H1 (cell line): ENCODE measurements at regions not wholly inside any gene's neighbourhood (a gene's known extent, or its start where the extent isn't known, plus 50 kb on each side); places are given as distances from the start of the nearest gene placed in this dataset.

ENCODE experiments used
- CTCF ChIA-PET: fragments of 300-600 bp; sonication (Branson Sonifier 250); formaldehyde crosslinking; loops from one replicate; lab custom pipeline; 2021; ENCODE audit not compliant: partially characterized antibody; lab: Charles Lee
- POLR2A ChIA-PET: fragments of 300-600 bp; sonication (Branson Sonifier 250); formaldehyde crosslinking; loops from one replicate; lab custom pipeline; 2021; ENCODE audit warnings: inconsistent platforms; ENCODE audit not compliant: partially characterized antibody; lab: Charles Lee
- DNase-seq, 2 experiments: peaks; one replicate each; pipeline versions ENCODE4 v3.0.0 to v3.0.0-alpha.2; 2010 to 2022; ENCODE audit warnings: low spot score in 2 of 2, low read depth in 1 of 2, mixed read lengths in 1 of 2
- FAIRE-seq: peaks from 2 replicates; lab custom pipeline; 2011; peaks lifted over from hg19 to GRCh38; lab: Jason Lieb, UNC
- H2AFZ ChIP-seq: 2 replicates; pipeline ENCODE4 v1.8.1; 2012; ENCODE audit warnings: low read length, inconsistent platforms
- H2AK5ac ChIP-seq: 2 replicates; pipeline ENCODE4 v1.6.1; 2013; ENCODE audit warnings: low read depth, low read length
- H2BK120ac ChIP-seq: replicated peaks from 2 replicates; pipeline ENCODE3; 2013; ENCODE audit warnings: low read depth, low read length, inconsistent platforms
- H2BK12ac ChIP-seq: 2 replicates; pipeline ENCODE4 v1.6.1; 2013; ENCODE audit warnings: low read depth, low read length
- H2BK15ac ChIP-seq: 2 replicates; pipeline ENCODE4 v1.6.1; 2013; ENCODE audit warnings: low read length
- H2BK20ac ChIP-seq: 2 replicates; pipeline ENCODE4 v1.6.1; 2013; ENCODE audit warnings: low read length
- H2BK5ac ChIP-seq: 2 replicates; pipeline ENCODE4 v1.6.1; 2013; ENCODE audit warnings: low read depth, low read length
- H3K14ac ChIP-seq: 2 replicates; pipeline ENCODE4 v1.6.1; 2013; ENCODE audit warnings: inconsistent platforms; ENCODE audit not compliant: insufficient read length
- H3K18ac ChIP-seq: 2 replicates; pipeline ENCODE4 v1.6.1; 2013; ENCODE audit warnings: low read length; ENCODE audit errors: extremely low read depth
- H3K23ac ChIP-seq: 2 replicates; pipeline ENCODE4 v1.6.1; 2013; ENCODE audit warnings: inconsistent platforms; ENCODE audit not compliant: insufficient read length
- H3K23me2 ChIP-seq: 2 replicates; pipeline ENCODE4 v1.6.1; 2013; ENCODE audit warnings: low read depth, low read length
- H3K27ac ChIP-seq: 2 replicates; pipeline ENCODE4 v1.6.1; 2011; ENCODE audit warnings: low read depth, low read length, inconsistent platforms
- H3K27me3 ChIP-seq, 4 experiments: replicated peaks in 1 of 4; 1 replicate in 1 of 4; 2 replicates in 3 of 4; pipeline versions ENCODE4 v1.6.1 to v1.8.1; 2011 to 2013; ENCODE audit warnings: low read length in 3 of 4, mild to moderate bottlenecking in 3 of 4, inconsistent platforms in 2 of 4, mixed read lengths in 2 of 4, moderate library complexity in 1 of 4; ENCODE audit not compliant: control insufficient read depth in 3 of 4, insufficient read depth in 3 of 4; ENCODE audit errors: extremely low read depth in 1 of 4
- H3K36me3 ChIP-seq, 4 experiments: 2 replicates each; pipeline versions ENCODE4 v1.6.1 to v1.8.1; 2011 to 2013; ENCODE audit warnings: mild to moderate bottlenecking in 4 of 4, low read length in 3 of 4, moderate library complexity in 2 of 4, control low read depth in 1 of 4, inconsistent platforms in 1 of 4; ENCODE audit not compliant: insufficient read depth in 4 of 4, control insufficient read depth in 2 of 4
- H3K4ac ChIP-seq: replicated peaks from 2 replicates; pipeline ENCODE3; 2013; ENCODE audit warnings: low read length, low read depth, mixed read lengths, inconsistent platforms; ENCODE audit not compliant: insufficient read length
- H3K4me1 ChIP-seq, 4 experiments: replicated peaks in 1 of 4; 1 replicate in 1 of 4; 2 replicates in 3 of 4; pipeline versions ENCODE4 v1.6.1 to v1.8.1; 2011 to 2013; ENCODE audit warnings: low read length in 3 of 4, inconsistent platforms in 2 of 4, mixed read lengths in 1 of 4; ENCODE audit not compliant: insufficient read depth in 4 of 4, control insufficient read depth in 3 of 4
- H3K4me2 ChIP-seq, 2 experiments: 2 replicates each; pipeline versions ENCODE4 v1.6.1 to v1.8.1; 2011 to 2013; ENCODE audit warnings: low read depth in 2 of 2, low read length in 2 of 2, control low read depth in 1 of 2, inconsistent platforms in 1 of 2, mild to moderate bottlenecking in 1 of 2; ENCODE audit not compliant: insufficient read depth in 1 of 2
- H3K4me3 ChIP-seq, 4 experiments: fragments of 200-600, 300-600 bp in 1 of 4; sonication (generic), shearing (Covaris generic), sonication (Bioruptor Twin) in 1 of 4; 2 replicates each; pipeline versions ENCODE4 v1.5.1 to v1.8.1; 2011 to 2016; ENCODE audit warnings: low read length in 4 of 4, low read depth in 3 of 4, control low read depth in 2 of 4, inconsistent platforms in 2 of 4, mild to moderate bottlenecking in 2 of 4, mixed read lengths in 1 of 4, moderate library complexity in 1 of 4; ENCODE audit not compliant: insufficient read depth in 2 of 4; ENCODE audit errors: extremely low read depth in 1 of 4
- H3K56ac ChIP-seq: replicated peaks from 2 replicates; pipeline ENCODE3; 2013; ENCODE audit warnings: low read depth, mild to moderate bottlenecking, mixed read lengths, low read length, inconsistent platforms; ENCODE audit not compliant: insufficient read length
- H3K79me1 ChIP-seq: 2 replicates; pipeline ENCODE4 v1.6.1; 2013; ENCODE audit warnings: low read depth, low read length, control low read depth
- H3K79me2 ChIP-seq, 2 experiments: 2 replicates each; pipeline versions ENCODE4 v1.6.1 to v1.8.1; 2012 to 2013; ENCODE audit warnings: low read length in 2 of 2, mild to moderate bottlenecking in 2 of 2, inconsistent platforms in 1 of 2; ENCODE audit not compliant: insufficient read depth in 2 of 2, control insufficient read depth in 1 of 2
- H3K9ac ChIP-seq, 4 experiments: replicated peaks in 1 of 4; 1 replicate in 1 of 4; 2 replicates in 3 of 4; pipeline versions ENCODE4 v1.6.1 to v1.8.1; 2011 to 2013; ENCODE audit warnings: low read depth in 3 of 4, low read length in 3 of 4, control low read depth in 2 of 4, mild to moderate bottlenecking in 2 of 4, moderate library complexity in 2 of 4, inconsistent platforms in 1 of 4; ENCODE audit errors: extremely low read depth in 1 of 4
- H3K9me3 ChIP-seq, 2 experiments: 2 replicates each; pipeline versions ENCODE4 v1.6.1 to v1.8.1; 2012 to 2013; ENCODE audit warnings: mild to moderate bottlenecking in 2 of 2, moderate library complexity in 2 of 2, control low read depth in 1 of 2, inconsistent platforms in 1 of 2, low read depth in 1 of 2, low read length in 1 of 2, mixed read lengths in 1 of 2; ENCODE audit not compliant: insufficient read depth in 2 of 2
- H4K20me1 ChIP-seq, 2 experiments: replicated peaks in 1 of 2; 2 replicates each; pipeline versions ENCODE3 to v1.8.1; 2011 to 2013; ENCODE audit warnings: inconsistent platforms in 2 of 2, low read length in 2 of 2, mild to moderate bottlenecking in 1 of 2; ENCODE audit not compliant: insufficient read depth in 2 of 2, control insufficient read depth in 1 of 2
- H4K5ac ChIP-seq: 2 replicates; pipeline ENCODE4 v1.6.1; 2013; ENCODE audit warnings: low read length, low read depth, mixed read lengths, inconsistent platforms; ENCODE audit not compliant: insufficient read length
- H4K8ac ChIP-seq: 2 replicates; pipeline ENCODE4 v1.8.0; 2013; ENCODE audit warnings: mild to moderate bottlenecking, moderate library complexity, low read length, inconsistent platforms; ENCODE audit not compliant: insufficient read depth; ENCODE audit errors: extremely low read depth
- H4K91ac ChIP-seq: replicated peaks from 2 replicates; pipeline ENCODE3; 2013; ENCODE audit warnings: low read length, mixed read lengths, inconsistent platforms; ENCODE audit not compliant: insufficient read length
- ASH2L ChIP-seq: fragments of 200-600, 300-600 bp; sonication (generic); IDR thresholded peaks from one replicate; pipeline ENCODE4 v1.7.1; 2017; ENCODE audit warnings: low read length
- BCL11A ChIP-seq, 2 experiments: IDR thresholded peaks; one replicate each; pipeline ENCODE4 v1.6.1; 2011; ENCODE audit warnings: low read depth in 2 of 2, low read length in 2 of 2, mild to moderate bottlenecking in 2 of 2
- CREB1 ChIP-seq: IDR thresholded peaks from 2 replicates; pipeline ENCODE4 v1.6.1; 2012; ENCODE audit warnings: inconsistent platforms
- HDAC2 ChIP-seq, 2 experiments: fragments of 300-600 bp in 1 of 2; sonication (generic) in 1 of 2; IDR thresholded peaks; 2 replicates each; pipeline ENCODE4 v1.6.1; 2011 to 2012; ENCODE audit warnings: low read depth in 2 of 2, low read length in 2 of 2, mild to moderate bottlenecking in 2 of 2, moderate library complexity in 2 of 2, borderline replicate concordance in 1 of 2, inconsistent platforms in 1 of 2
- JUND ChIP-seq: IDR thresholded peaks from 2 replicates; pipeline ENCODE4 v1.6.1; 2011; ENCODE audit warnings: mild to moderate bottlenecking, improper control_type of control experiment, low read length
- KDM1A ChIP-seq: fragments of 200-600, 300-600 bp; sonication (generic); IDR thresholded peaks from 2 replicates; pipeline ENCODE4 v1.7.1; 2016; ENCODE audit warnings: mild to moderate bottlenecking, low read length, borderline replicate concordance
- RXRA ChIP-seq: IDR thresholded peaks from 2 replicates; pipeline ENCODE4 v1.6.1; 2011; ENCODE audit warnings: low read depth, mild to moderate bottlenecking, low read length, moderate library complexity; ENCODE audit not compliant: insufficient read depth
- SAP30 ChIP-seq: fragments of 300-600 bp; sonication (generic); IDR thresholded peaks from 2 replicates; pipeline ENCODE4 v1.7.1; 2012; ENCODE audit warnings: low read length, moderate library complexity, mild to moderate bottlenecking, inconsistent platforms; ENCODE audit not compliant: insufficient read depth, insufficient replicate concordance
- SIX5 ChIP-seq: IDR thresholded peaks from 2 replicates; pipeline ENCODE4 v1.6.1; 2011; ENCODE audit warnings: mild to moderate bottlenecking, low read depth, low read length
- SP4 ChIP-seq: IDR thresholded peaks from 2 replicates; pipeline ENCODE4 v1.6.1; 2012; ENCODE audit warnings: low read length, inconsistent platforms
- TAF7 ChIP-seq: optimal IDR thresholded peaks from 2 replicates; pipeline ENCODE3; 2011; ENCODE audit warnings: low read depth, mild to moderate bottlenecking, inconsistent platforms, low read length, moderate library complexity, borderline replicate concordance
- TEAD4 ChIP-seq: IDR thresholded peaks from 2 replicates; pipeline ENCODE4 v1.6.1; 2012; ENCODE audit warnings: low read depth, low read length, inconsistent platforms, mixed read lengths
- YY1 ChIP-seq: IDR thresholded peaks from 2 replicates; pipeline ENCODE4 v1.6.1; 2011; ENCODE audit warnings: low read depth, mild to moderate bottlenecking, low read length
- WGBS, 2 experiments: shearing (Covaris generic) in 1 of 2; methylation state at CpG; one replicate each; pipeline versions ENCODE4 v1.1.6 to v1.1.7; 2013 to 2015; ENCODE audit warnings: low lambda C conversion rate in 2 of 2, mixed read lengths in 2 of 2, inconsistent platforms in 1 of 2, low coverage in 1 of 2, missing lambda C conversion rate in 1 of 2; ENCODE audit not compliant: insufficient replicate concordance in 2 of 2, insufficient coverage in 1 of 2, insufficient read length in 1 of 2; ENCODE audit errors: extremely low coverage in 1 of 2, missing lambda C conversion rate in 1 of 2; 5-methylcytosine and 5-hydroxymethylcytosine counted together

DNA sequence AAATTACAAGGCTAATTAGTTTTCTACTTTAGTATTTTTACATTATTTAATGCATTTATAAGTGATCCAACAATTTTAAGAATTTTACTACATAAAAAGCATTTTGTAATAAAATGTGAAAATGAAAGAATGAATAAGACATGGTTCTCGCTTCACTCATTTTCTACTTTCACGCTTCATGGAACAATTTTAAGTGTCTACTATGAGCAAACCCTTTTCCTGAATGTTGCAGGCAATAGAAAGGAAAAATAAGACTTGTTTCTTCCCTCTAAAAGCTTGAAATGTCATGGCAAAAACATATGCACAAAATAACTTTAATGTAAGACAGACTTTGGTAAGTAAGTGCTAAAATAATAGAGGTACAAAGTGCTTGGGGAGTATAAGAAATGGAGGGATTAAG, 205.7 kb upstream of the HMGA2 start:
- no peak for TF ChIP-seq JUND
- no peak for TF ChIP-seq HDAC2 (IDR thresholded peaks at IDR 0.05; ENCODE audit: borderline replicate concordance in 1 of 2, low read depth in 2 of 2, low read length in 2 of 2)
- TF ChIP-seq ASH2L, result no peak
- TF ChIP-seq RXRA, result no peak
- no peak for TF ChIP-seq YY1
- no peak for TF ChIP-seq CREB1
- no peak for TF ChIP-seq BCL11A (IDR thresholded peaks at IDR 0.05; ENCODE audit: low read depth in 2 of 2, low read length in 2 of 2)
- no peak for TF ChIP-seq TAF7
- TF ChIP-seq TEAD4, result no peak
- no peak for TF ChIP-seq KDM1A
- no peak for TF ChIP-seq SIX5
- no peak for TF ChIP-seq SP4
- no peak for TF ChIP-seq SAP30
- 91% methylated on average over 2 of the region's 2 CpGs; no CpG with 5 or more reads in 1 of the 2 experiments for WGBS, 2 experiments
- Histone ChIP-seq H4K20me1 (no peaks in the 10 kb centered on the region), H3K4me3 (no peak overlapping the region), H3K18ac (no peak overlapping the region), H3K79me2 (no peaks in the 10 kb centered on the region), H3K56ac (no peak overlapping the region), H4K91ac (no peak overlapping the region), H4K5ac (no peak overlapping the region), H3K27me3 (no peaks in the 10 kb centered on the region; a peak in 1 of 7 replicates), H3K36me3 (no peaks in the 10 kb centered on the region), H3K4ac (no peak overlapping the region), H2BK120ac (no peak overlapping the region), H2BK5ac (no peak overlapping the region), H3K23ac (no peak overlapping the region), H2BK20ac (no peak overlapping the region), H4K8ac (no peak overlapping the region), H2AK5ac (no peak overlapping the region), H3K79me1 (no peaks in the 10 kb centered on the region), H3K27ac (no peak overlapping the region), H3K4me2 (no peak overlapping the region), H3K23me2 (no peaks in the 10 kb centered on the region), H3K9me3 (no peaks in the 10 kb centered on the region), H3K14ac (no peak overlapping the region), H2BK15ac (no peak overlapping the region), H3K4me1 (no peaks in the 10 kb centered on the region), H2BK12ac (no peak overlapping the region), H2AFZ (no peak overlapping the region; the same call in 1 of the 2 replicates), H3K9ac (no peak overlapping the region)
- FAIRE-seq (no peak), DNase-seq (no peak)
- POLR2A ChIA-PET, result no interaction called here
- CTCF ChIA-PET, result interaction anchor here (1.2 to 4.4 kb wide), 2 partner anchors 16 to 62 kb away, joined by 4 to 22 read pairs; no protein-coding TSS in a partner anchor
